CD14-positive monocyte (primary cell): ENCODE measurements at regions not wholly inside any gene's neighbourhood (a gene's known extent, or its start where the extent isn't known, plus 50 kb on each side); places are given as distances from the start of the nearest gene placed in this dataset.

Experiments
- DNase-seq, 3 donors: peaks; one replicate each; pipeline ENCODE4 v3.0.0-alpha.2; 2011 to 2022
- H2AFZ ChIP-seq: 2 replicates; pipeline ENCODE4 v1.6.0; 2012; ENCODE audit warnings: mild to moderate bottlenecking, low read depth, low read length, inconsistent platforms; ENCODE audit not compliant: insufficient read depth, poor library complexity, severe bottlenecking
- H3K27ac ChIP-seq, 2 donors: 1 replicate in 1 of 2; 2 replicates in 1 of 2; pipeline ENCODE4 v1.5.1; 2012 to 2013; ENCODE audit warnings: low read length in 2 of 2, control low read depth in 1 of 2, inconsistent platforms in 1 of 2, low read depth in 1 of 2, mild to moderate bottlenecking in 1 of 2
- H3K27me3 ChIP-seq, 2 donors: one replicate each; pipeline versions ENCODE4 v1.6.0 to v1.6.1; 2011 to 2013; ENCODE audit warnings: low read length in 2 of 2; ENCODE audit not compliant: control insufficient read depth in 2 of 2, insufficient read depth in 2 of 2
- H3K36me3 ChIP-seq, 2 donors: replicated peaks in 1 of 2; 1 replicate in 1 of 2; 2 replicates in 1 of 2; pipeline versions ENCODE4 v1.5.1 to v1.6.1; 2012 to 2013; ENCODE audit warnings: low read length in 2 of 2, control low read depth in 1 of 2, inconsistent platforms in 1 of 2, mild to moderate bottlenecking in 1 of 2; ENCODE audit not compliant: insufficient read depth in 2 of 2, control insufficient read depth in 1 of 2
- H3K4me1 ChIP-seq, 2 donors: 1 replicate in 1 of 2; 2 replicates in 1 of 2; pipeline versions ENCODE4 v1.5.1 to v1.6.1; 2012 to 2013; ENCODE audit warnings: low read length in 2 of 2, control low read depth in 1 of 2, inconsistent platforms in 1 of 2, mild to moderate bottlenecking in 1 of 2, moderate library complexity in 1 of 2; ENCODE audit not compliant: insufficient read depth in 2 of 2, control insufficient read depth in 1 of 2
- H3K4me2 ChIP-seq: replicated peaks from 2 replicates; pipeline ENCODE3; 2012; ENCODE audit warnings: low read length, moderate library complexity, mild to moderate bottlenecking; ENCODE audit not compliant: poor library complexity, severe bottlenecking; ENCODE audit errors: extremely low read depth
- H3K4me3 ChIP-seq, 3 experiments: fragments of 200-600 bp in 1 of 3; sonication (generic) in 1 of 3; replicated peaks in 1 of 3; 1 replicate in 2 of 3; 2 replicates in 1 of 3; pipeline ENCODE4 v1.5.1; 2011 to 2013; ENCODE audit warnings: low read length in 3 of 3, mild to moderate bottlenecking in 3 of 3, control low read depth in 2 of 3, low read depth in 2 of 3, inconsistent platforms in 1 of 3, moderate library complexity in 1 of 3
- H3K79me2 ChIP-seq: 2 replicates; pipeline ENCODE4 v1.6.0; 2012; ENCODE audit warnings: mild to moderate bottlenecking, control low read depth, inconsistent platforms, low read length, moderate library complexity; ENCODE audit not compliant: insufficient read depth
- H3K9ac ChIP-seq: 2 replicates; pipeline ENCODE4 v1.6.0; 2017; ENCODE audit warnings: low read length, mild to moderate bottlenecking; ENCODE audit not compliant: insufficient read depth, poor library complexity, severe bottlenecking
- H3K9me3 ChIP-seq, 2 donors: replicated peaks in 1 of 2; 1 replicate in 1 of 2; 2 replicates in 1 of 2; pipeline versions ENCODE4 v1.5.1 to v1.6.1; 2012 to 2013; ENCODE audit warnings: low read length in 2 of 2, control low read depth in 1 of 2; ENCODE audit not compliant: control insufficient read depth in 1 of 2, insufficient read depth in 1 of 2
- H4K20me1 ChIP-seq: 2 replicates; pipeline ENCODE4 v1.6.0; 2012; ENCODE audit warnings: mild to moderate bottlenecking, low read length, control low read depth, moderate library complexity; ENCODE audit not compliant: insufficient read depth
- H3K27ac Mint-ChIP-seq, 7 donors: one replicate each; pipeline ENCODE4 v1.8.0; 2020; ENCODE audit warnings: mild to moderate bottlenecking in 7 of 7, mixed read lengths in 7 of 7, moderate library complexity in 6 of 7, inconsistent platforms in 2 of 7
- H3K27me3 Mint-ChIP-seq, 3 donors: one replicate each; pipeline ENCODE4 v1.8.0; 2021 to 2022; ENCODE audit warnings: low read depth in 3 of 3, mild to moderate bottlenecking in 3 of 3, mixed read lengths in 3 of 3, moderate library complexity in 3 of 3, inconsistent platforms in 1 of 3
- H3K36me3 Mint-ChIP-seq, 2 donors: one replicate each; pipeline ENCODE4 v1.8.0; 2020; ENCODE audit warnings: mixed read lengths in 2 of 2, inconsistent platforms in 1 of 2, mild to moderate bottlenecking in 1 of 2
- H3K4me1 Mint-ChIP-seq: one replicate; pipeline ENCODE4 v1.8.0; 2020; ENCODE audit warnings: mild to moderate bottlenecking, mixed read lengths
- H3K4me3 Mint-ChIP-seq, 2 donors: one replicate each; pipeline ENCODE4 v1.8.0; 2020; ENCODE audit warnings: mild to moderate bottlenecking in 2 of 2, mixed read lengths in 2 of 2, moderate library complexity in 1 of 2
- H3K9me3 Mint-ChIP-seq, 7 donors: one replicate each; pipeline ENCODE4 v1.8.0; 2020 to 2022; ENCODE audit warnings: mixed read lengths in 7 of 7, mild to moderate bottlenecking in 6 of 7, moderate library complexity in 6 of 7, inconsistent platforms in 2 of 7
- CTCF ChIP-seq: fragments of 200-600 bp; IDR thresholded peaks from one replicate; pipeline ENCODE4 v1.8.0; 2022; ENCODE audit warnings: antibody characterized with exemption, mild to moderate bottlenecking
- WGBS: methylation state at CpG from one replicate; pipeline ENCODE4 v1.1.5; 2013; ENCODE audit warnings: missing lambda C conversion rate; ENCODE audit not compliant: insufficient coverage; 5-methylcytosine and 5-hydroxymethylcytosine counted together
- intact Hi-C, 2 donors: fragments of 100-400 bp; cut with micrococcal nuclease; formaldehyde crosslinking; loops; one replicate each; pipeline versions ENCODE4 v1.15.0 to v1.15.1; 2023

- Mint-ChIP-seq H3K4me3 (no peak overlapping the region), H3K4me1 (no peaks in the 10 kb centered on the region), H3K27me3 (peaks cover 0 to 5% (median 2%) of the 10 kb centered on the region in 3 donors), H3K36me3 (no peaks in the 10 kb centered on the region), H3K9me3 (peaks cover 0 to 2% (median 0%) of the 10 kb centered on the region in 7 donors), H3K27ac (no peak overlapping the region)
- intact Hi-C loops: no loop called here
- no peak overlapping the region for H3K4me3 ChIP-seq
- H3K9me3 ChIP-seq: no peaks in the 10 kb centered on the region
- H3K9ac ChIP-seq: no peak overlapping the region
- WGBS: 84% methylated on average over 6 of the region's 12 CpGs
- H3K27ac ChIP-seq: no peak overlapping the region
- TF ChIP-seq CTCF: no peak
- no peaks in the 10 kb centered on the region for H3K79me2 ChIP-seq
- H3K36me3 ChIP-seq: no peaks in the 10 kb centered on the region
- H3K4me1 ChIP-seq: no peaks in the 10 kb centered on the region
- no peaks in the 10 kb centered on the region for H4K20me1 ChIP-seq
- H3K4me2 ChIP-seq: no peak overlapping the region
- H2AFZ ChIP-seq: no peak overlapping the region
- no peak for DNase-seq
- H3K27me3 ChIP-seq: no peaks in the 10 kb centered on the region
Measured at GRCh38 chr18:46378126-46378863, 274.1 kb downstream of the HAUS1 start.

GRCh38 chr18:46378864-46379207, 274.7 kb downstream of the HAUS1 start:
- no peaks in the 10 kb centered on the region for H3K36me3 Mint-ChIP-seq
- intact Hi-C loops: no loop called here
- no peak overlapping the region for H3K27ac Mint-ChIP-seq
- H3K4me3 Mint-ChIP-seq: no peak overlapping the region
- no peaks in the 10 kb centered on the region for H3K4me1 Mint-ChIP-seq
- no peak overlapping the region for H3K4me3 ChIP-seq
- H3K4me1 ChIP-seq: no peaks in the 10 kb centered on the region
- H2AFZ ChIP-seq: no peak overlapping the region
- peaks cover 0 to 5% (median 2%) of the 10 kb centered on the region in 3 donors for H3K27me3 Mint-ChIP-seq
- H3K9ac ChIP-seq: no peak overlapping the region
- no peaks in the 10 kb centered on the region for H3K79me2 ChIP-seq
- 100% methylated on average over 1 of the region's 4 CpGs for WGBS
- H3K27me3 ChIP-seq: no peaks in the 10 kb centered on the region
- no peaks in the 10 kb centered on the region for H3K36me3 ChIP-seq
- TF ChIP-seq CTCF: no peak
- H4K20me1 ChIP-seq: no peaks in the 10 kb centered on the region
- H3K9me3 ChIP-seq: no peaks in the 10 kb centered on the region
- no peak overlapping the region for H3K4me2 ChIP-seq
- peaks cover 0 to 2% (median 0%) of the 10 kb centered on the region in 7 donors for H3K9me3 Mint-ChIP-seq
- no peak overlapping the region for H3K27ac ChIP-seq
- no peak for DNase-seq
